ENCODE measurements at regions not wholly inside any gene's neighbourhood (a gene's known extent, or its start where the extent isn't known, plus 50 kb on each side); places are given as distances from the start of the nearest gene placed in this dataset.

DNA sequence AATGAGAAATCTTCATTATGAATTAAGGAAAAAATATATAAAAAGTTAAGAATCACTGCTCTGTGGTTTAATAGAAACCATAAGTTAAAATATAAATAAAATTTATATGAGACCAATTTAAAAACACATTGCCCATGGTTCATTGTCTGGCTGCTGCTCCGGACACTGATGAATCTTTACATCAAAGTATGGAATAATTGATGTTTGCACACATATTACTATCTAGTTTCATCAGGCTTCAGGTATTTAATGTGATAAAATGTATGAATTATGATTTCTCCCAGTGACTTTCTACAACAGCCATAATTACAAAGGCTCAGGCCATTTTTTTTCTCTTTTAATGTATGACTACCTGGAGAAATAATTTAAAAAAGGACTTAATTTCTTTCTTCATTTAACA is 599.1 kb upstream of the PRMT6 start:
- intact Hi-C loops (cut with DNase I; ENCODE audit: low total_unique reads), result no loop called here
- Histone ChIP-seq H3K27ac (no peak overlapping the region), H3K27me3 (replicated peaks in 1 of 7) (no peaks in the 10 kb centered on the region), H3K4me1 (no peaks in the 10 kb centered on the region), H3K4me3 (no peak overlapping the region), H3K9me3 (no peaks in the 10 kb centered on the region), H3K36me3 (no peaks in the 10 kb centered on the region)
- TF ChIP-seq, protein P1, sequence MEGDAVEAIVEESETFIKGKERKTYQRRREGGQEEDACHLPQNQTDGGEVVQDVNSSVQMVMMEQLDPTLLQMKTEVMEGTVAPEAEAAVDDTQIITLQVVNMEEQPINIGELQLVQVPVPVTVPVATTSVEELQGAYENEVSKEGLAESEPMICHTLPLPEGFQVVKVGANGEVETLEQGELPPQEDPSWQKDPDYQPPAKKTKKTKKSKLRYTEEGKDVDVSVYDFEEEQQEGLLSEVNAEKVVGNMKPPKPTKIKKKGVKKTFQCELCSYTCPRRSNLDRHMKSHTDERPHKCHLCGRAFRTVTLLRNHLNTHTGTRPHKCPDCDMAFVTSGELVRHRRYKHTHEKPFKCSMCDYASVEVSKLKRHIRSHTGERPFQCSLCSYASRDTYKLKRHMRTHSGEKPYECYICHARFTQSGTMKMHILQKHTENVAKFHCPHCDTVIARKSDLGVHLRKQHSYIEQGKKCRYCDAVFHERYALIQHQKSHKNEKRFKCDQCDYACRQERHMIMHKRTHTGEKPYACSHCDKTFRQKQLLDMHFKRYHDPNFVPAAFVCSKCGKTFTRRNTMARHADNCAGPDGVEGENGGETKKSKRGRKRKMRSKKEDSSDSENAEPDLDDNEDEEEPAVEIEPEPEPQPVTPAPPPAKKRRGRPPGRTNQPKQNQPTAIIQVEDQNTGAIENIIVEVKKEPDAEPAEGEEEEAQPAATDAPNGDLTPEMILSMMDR (IDR thresholded peaks at IDR 0.05 in 8 of 11, conservative IDR thresholded peaks at IDR 0.05 in 3 of 11), result no peak
- TF ChIP-seq POLR2A (IDR thresholded peaks at IDR 0.05), result no peak
- no peak for TF ChIP-seq POLR2AphosphoS5 (IDR thresholded peaks at IDR 0.05)
- 78 to 90% (median 88%) methylated on average over 1 of the region's 1 CpG for WGBS, 5 donors
- DNase-seq, result no peak

DNA sequence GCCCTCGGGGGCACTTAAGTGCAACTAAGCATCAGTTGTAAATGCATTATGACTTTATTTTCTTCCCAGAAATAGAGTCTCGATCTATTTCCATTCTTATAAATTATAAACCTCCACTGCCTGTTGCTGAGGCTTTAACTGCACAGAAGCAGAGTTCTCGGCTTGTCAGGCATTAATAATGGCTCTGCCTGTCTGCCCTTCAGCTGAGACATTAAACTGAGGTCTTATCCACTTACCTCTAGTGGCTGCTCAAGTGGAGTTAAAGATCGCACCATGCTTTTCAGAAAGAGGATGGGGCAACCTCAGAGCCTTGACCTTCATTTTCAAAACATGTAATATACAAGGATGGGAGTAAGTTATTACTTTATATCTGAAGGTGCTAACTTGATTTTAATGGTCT is 597.6 kb upstream of the PRMT6 start:
- TF ChIP-seq POLR2AphosphoS5 (IDR thresholded peaks at IDR 0.05) (no peak), POLR2A (IDR thresholded peaks at IDR 0.05) (no peak)
- TF ChIP-seq, protein P1 (IDR thresholded peaks at IDR 0.05 in 8 of 11, conservative IDR thresholded peaks at IDR 0.05 in 3 of 11), result no peak
- Histone ChIP-seq H3K36me3 (no peaks in the 10 kb centered on the region), H3K27ac (no peak overlapping the region), H3K9me3 (no peaks in the 10 kb centered on the region), H3K4me1 (no peaks in the 10 kb centered on the region), H3K4me3 (no peak overlapping the region), H3K27me3 (replicated peaks in 1 of 7) (no peaks in the 10 kb centered on the region)
- WGBS, 5 donors, result 41 to 75% (median 66%) methylated on average over 4 of the region's 4 CpGs
- no peak for DNase-seq
- intact Hi-C loops (cut with DNase I; ENCODE audit: low total_unique reads), result no loop called here

DNA sequence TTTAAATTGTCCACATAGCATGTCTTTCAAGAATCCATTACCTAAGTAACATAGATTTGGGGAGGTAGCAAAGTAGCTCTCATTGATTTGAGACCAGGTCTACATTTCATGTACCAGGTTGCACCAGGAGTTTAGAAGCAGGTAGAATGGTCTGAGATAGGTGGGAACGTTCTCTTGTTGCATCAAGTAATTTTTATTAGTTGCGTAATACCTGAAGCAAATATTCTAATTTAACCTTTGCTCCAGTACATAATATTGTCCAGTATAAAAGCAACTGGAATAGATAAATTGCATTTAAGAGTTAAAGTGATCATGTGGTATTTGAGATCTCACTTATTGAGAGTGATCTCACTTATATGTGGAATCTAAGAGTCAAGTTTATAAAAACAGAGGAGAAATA is 597.1 kb upstream of the PRMT6 start:
- intact Hi-C loops (cut with DNase I; ENCODE audit: low total_unique reads), result no loop called here
- 79 to 90% (median 84%) methylated on average over 2 of the region's 2 CpGs for WGBS, 5 donors
- H3K4me3 ChIP-seq, result no peak overlapping the region
- no peaks in the 10 kb centered on the region for H3K4me1 ChIP-seq
- DNase-seq, result no peak
- H3K27ac ChIP-seq, result no peak overlapping the region
- H3K27me3 ChIP-seq (replicated peaks in 1 of 7), result no peaks in the 10 kb centered on the region
- no peaks in the 10 kb centered on the region for H3K9me3 ChIP-seq
- TF ChIP-seq POLR2A (IDR thresholded peaks at IDR 0.05) (no peak), POLR2AphosphoS5 (IDR thresholded peaks at IDR 0.05) (no peak)
- TF ChIP-seq, protein P1 (IDR thresholded peaks at IDR 0.05 in 8 of 11, conservative IDR thresholded peaks at IDR 0.05 in 3 of 11), result no peak
- no peaks in the 10 kb centered on the region for H3K36me3 ChIP-seq

DNA sequence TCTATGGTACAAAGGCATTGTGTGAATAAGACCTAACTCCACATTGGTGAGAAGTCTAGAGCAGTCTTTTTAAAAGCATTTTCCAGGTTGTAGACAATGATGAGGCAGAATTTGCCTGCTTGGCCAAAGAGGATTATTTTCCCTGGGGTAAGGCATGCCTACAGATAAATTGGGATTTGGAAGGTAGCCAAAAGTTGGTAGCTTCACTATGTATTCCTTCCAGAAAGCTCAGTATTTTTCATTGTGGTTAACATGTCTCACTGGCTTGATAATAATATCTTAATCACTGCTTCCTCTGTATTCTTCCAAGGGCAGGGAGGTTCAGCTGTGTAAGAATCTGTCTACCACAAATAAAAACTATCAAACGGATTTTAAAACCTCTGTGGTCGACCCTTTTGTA is 590.8 kb upstream of the PRMT6 start:
- Histone ChIP-seq H3K27me3 (replicated peaks in 1 of 7) (no peaks in the 10 kb centered on the region), H3K4me3 (no peak overlapping the region), H3K36me3 (no peaks in the 10 kb centered on the region), H3K9me3 (peaks cover 0 to 40% (median 37%) of the 10 kb centered on the region in 8 donors), H3K4me1 (no peaks in the 10 kb centered on the region), H3K27ac (no peak overlapping the region)
- TF ChIP-seq POLR2A (IDR thresholded peaks at IDR 0.05) (no peak), POLR2AphosphoS5 (IDR thresholded peaks at IDR 0.05) (no peak)
- TF ChIP-seq, protein P1 (IDR thresholded peaks at IDR 0.05 in 8 of 11, conservative IDR thresholded peaks at IDR 0.05 in 3 of 11), result no peak
- no peak for DNase-seq
- 69 to 82% (median 77%) methylated on average over 2 of the region's 2 CpGs for WGBS, 5 donors
- intact Hi-C loops (cut with DNase I; ENCODE audit: low total_unique reads), result no loop called here
